HK-2 (cell line): ENCODE measurements at regions not wholly inside any gene's neighbourhood (a gene's known extent, or its start where the extent isn't known, plus 50 kb on each side); places are given as distances from the start of the nearest gene placed in this dataset.

Experiments used
- DNase-seq: peaks from one replicate; pipeline ENCODE4 v3.0.0-alpha.2; 2018; ENCODE audit not compliant: unreplicated experiment

GRCh38 chr9:126556560-126557250 lies 57.0 kb upstream of the LMX1B start:
- no peak for DNase-seq

DNA sequence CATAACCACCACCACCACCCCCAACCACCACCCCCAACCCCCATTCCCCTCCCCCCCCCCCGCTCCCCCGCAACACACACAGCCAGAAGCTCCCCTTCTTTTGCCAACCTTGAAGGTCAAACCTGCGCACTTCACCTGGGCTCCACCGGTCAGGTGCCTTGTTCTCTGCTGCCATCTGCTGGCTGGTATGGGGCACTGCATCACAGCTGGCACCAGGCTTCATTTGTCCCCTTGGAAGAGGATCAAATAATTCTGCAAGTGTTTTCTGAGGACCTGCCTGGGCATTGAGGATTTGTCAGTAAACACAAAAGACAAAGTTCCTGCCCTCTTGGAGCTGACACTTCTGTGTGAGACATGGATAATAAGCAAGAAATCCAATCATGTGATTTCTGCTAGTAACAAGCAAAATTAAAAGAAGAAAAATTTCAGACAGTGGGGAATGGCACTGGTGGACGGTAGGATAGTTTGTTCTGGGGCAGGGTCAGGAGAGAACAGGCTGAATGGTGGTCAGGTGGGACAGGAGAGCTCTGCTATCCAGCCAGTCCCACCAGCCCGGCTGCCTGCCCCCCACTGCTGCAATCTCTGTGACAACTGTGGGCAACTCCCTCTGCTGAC lies 55.6 kb upstream of the LMX1B start:
- DNase-seq, result peak; percentile 60

- no peak for DNase-seq
Observed at GRCh38 chr9:126559296-126559695, 54.4 kb upstream of the LMX1B start.

- DNase-seq, result no peak
Observed at GRCh38 chr9:126561582-126561981, 52.1 kb upstream of the LMX1B start.

DNA sequence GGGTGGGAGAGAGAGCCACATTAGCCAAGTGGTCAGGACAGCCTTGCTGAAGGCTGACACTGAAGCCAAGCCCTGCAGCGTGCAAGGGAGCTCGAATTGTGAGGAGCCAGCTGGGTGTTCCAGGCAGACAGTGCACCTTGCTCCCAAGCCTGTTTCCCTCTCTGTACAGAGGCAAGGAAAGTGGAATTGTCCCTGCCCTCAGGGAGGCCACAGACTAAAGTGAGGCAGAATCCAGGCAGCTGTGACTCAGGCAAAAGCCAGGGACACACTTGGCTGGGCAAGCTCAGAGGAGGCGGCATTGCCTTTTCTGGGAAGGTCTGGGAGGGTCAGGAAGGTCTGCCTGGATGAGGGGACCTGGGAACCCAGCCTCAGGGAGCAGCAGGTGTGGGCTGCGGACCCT lies 50.2 kb upstream of the LMX1B start:
- DNase-seq, result no peak
